HL-60 (cell line): ENCODE measurements at regions not wholly inside any gene's neighbourhood (a gene's known extent, or its start where the extent isn't known, plus 50 kb on each side); places are given as distances from the start of the nearest gene placed in this dataset.

Experiments
- DNase-seq, 2 experiments: peaks; one replicate each; pipeline ENCODE4 v3.0.0-alpha.2; 2010 to 2020; ENCODE audit warnings: low read depth in 1 of 2, low spot score in 1 of 2
- H3K27ac ChIP-seq: fragments of 250-450 bp; sonication (Bioruptor Pico); replicated peaks from 2 replicates; pipeline ENCODE4 v1.5.1; 2020; ENCODE audit warnings: mild to moderate bottlenecking, moderate library complexity
- H3K27me3 ChIP-seq: fragments of 250-450 bp; sonication (Bioruptor Pico); 2 replicates; pipeline ENCODE4 v1.5.1; 2021; ENCODE audit warnings: mild to moderate bottlenecking, moderate library complexity; ENCODE audit not compliant: insufficient read depth, poor library complexity, severe bottlenecking
- H3K4me3 ChIP-seq: replicated peaks from 2 replicates; pipeline ENCODE4 v1.5.1; 2011; ENCODE audit warnings: mild to moderate bottlenecking, control low read depth, low read length; ENCODE audit not compliant: insufficient read depth
- CTCF ChIP-seq: IDR thresholded peaks from one replicate; pipeline ENCODE4 v1.5.1; 2011; ENCODE audit warnings: low read length, control low read depth, inconsistent platforms; ENCODE audit not compliant: insufficient read depth
- GABPA ChIP-seq: IDR thresholded peaks from 2 replicates; pipeline ENCODE4 v1.6.1; 2012; ENCODE audit warnings: low read depth
- POLR2AphosphoS5 ChIP-seq: IDR thresholded peaks from 2 replicates; pipeline ENCODE4 v1.6.1; 2012; ENCODE audit warnings: low read depth
- SPI1 ChIP-seq: IDR thresholded peaks from 2 replicates; pipeline ENCODE4 v1.6.1; 2012; ENCODE audit warnings: low read depth, mild to moderate bottlenecking, borderline replicate concordance
- TF ChIP-seq, protein P1 (sequence below): IDR thresholded peaks from 2 replicates; pipeline ENCODE4 v1.6.1; 2012; ENCODE audit warnings: low read depth; ENCODE audit not compliant: insufficient replicate concordance

DNA sequence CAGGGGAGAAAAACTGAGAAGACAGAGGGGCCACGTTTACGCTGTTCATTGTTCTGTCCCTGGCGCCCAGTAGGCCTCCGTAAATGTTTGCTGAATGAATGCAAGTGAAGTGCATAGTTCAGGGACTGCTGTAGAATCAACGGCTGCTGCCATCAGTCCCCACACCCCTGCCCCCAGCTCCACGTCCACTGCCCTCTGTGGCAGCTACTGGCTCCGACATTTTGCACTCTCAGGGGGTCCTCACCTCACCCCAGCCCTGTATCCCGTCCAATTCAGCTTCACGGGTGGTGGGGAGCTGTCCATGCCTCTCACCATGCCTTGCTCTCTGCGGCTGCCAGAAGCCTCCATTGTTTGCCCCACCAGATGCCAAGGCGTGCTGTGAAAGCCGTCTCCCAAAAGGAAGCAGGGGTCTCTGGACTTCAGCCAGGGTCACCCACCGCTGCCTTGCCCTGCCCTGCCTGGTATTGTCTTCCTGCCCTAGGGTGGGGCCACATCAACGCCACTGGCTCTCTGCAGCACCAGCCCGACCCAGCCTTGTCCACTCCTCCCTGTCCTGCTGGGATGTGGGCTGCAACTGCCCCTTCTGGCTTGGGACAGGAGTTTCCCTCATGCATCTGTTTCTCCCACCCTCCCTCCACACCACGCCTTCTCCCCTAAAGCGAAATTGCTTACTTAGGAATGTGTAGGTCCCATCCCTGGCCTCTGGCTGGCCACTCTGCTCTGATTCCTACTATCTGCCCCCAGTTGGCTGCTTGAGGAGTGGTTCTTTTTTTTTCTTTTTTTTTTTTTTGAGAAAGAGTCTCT lies 86.0 kb downstream of the RHOB start:
- no peak for DNase-seq
- Histone ChIP-seq H3K4me3 (no peak overlapping the region), H3K27ac (no peak overlapping the region), H3K27me3 (no peaks in the 10 kb centered on the region)
- TF ChIP-seq SPI1 (no peak), POLR2AphosphoS5 (no peak), GABPA (no peak), CTCF (no peak)
- TF ChIP-seq, protein P1, sequence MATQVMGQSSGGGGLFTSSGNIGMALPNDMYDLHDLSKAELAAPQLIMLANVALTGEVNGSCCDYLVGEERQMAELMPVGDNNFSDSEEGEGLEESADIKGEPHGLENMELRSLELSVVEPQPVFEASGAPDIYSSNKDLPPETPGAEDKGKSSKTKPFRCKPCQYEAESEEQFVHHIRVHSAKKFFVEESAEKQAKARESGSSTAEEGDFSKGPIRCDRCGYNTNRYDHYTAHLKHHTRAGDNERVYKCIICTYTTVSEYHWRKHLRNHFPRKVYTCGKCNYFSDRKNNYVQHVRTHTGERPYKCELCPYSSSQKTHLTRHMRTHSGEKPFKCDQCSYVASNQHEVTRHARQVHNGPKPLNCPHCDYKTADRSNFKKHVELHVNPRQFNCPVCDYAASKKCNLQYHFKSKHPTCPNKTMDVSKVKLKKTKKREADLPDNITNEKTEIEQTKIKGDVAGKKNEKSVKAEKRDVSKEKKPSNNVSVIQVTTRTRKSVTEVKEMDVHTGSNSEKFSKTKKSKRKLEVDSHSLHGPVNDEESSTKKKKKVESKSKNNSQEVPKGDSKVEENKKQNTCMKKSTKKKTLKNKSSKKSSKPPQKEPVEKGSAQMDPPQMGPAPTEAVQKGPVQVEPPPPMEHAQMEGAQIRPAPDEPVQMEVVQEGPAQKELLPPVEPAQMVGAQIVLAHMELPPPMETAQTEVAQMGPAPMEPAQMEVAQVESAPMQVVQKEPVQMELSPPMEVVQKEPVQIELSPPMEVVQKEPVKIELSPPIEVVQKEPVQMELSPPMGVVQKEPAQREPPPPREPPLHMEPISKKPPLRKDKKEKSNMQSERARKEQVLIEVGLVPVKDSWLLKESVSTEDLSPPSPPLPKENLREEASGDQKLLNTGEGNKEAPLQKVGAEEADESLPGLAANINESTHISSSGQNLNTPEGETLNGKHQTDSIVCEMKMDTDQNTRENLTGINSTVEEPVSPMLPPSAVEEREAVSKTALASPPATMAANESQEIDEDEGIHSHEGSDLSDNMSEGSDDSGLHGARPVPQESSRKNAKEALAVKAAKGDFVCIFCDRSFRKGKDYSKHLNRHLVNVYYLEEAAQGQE: no peak

GRCh38 chr2:20533993-20534622 lies 87.2 kb downstream of the RHOB start:
- TF ChIP-seq CTCF (no peak), GABPA (no peak), SPI1 (no peak), POLR2AphosphoS5 (no peak)
- TF ChIP-seq, protein P1: no peak
- H3K4me3 ChIP-seq: no peak overlapping the region
- H3K27ac ChIP-seq: no peak overlapping the region
- DNase-seq: no peak
- H3K27me3 ChIP-seq: no peaks in the 10 kb centered on the region

DNA sequence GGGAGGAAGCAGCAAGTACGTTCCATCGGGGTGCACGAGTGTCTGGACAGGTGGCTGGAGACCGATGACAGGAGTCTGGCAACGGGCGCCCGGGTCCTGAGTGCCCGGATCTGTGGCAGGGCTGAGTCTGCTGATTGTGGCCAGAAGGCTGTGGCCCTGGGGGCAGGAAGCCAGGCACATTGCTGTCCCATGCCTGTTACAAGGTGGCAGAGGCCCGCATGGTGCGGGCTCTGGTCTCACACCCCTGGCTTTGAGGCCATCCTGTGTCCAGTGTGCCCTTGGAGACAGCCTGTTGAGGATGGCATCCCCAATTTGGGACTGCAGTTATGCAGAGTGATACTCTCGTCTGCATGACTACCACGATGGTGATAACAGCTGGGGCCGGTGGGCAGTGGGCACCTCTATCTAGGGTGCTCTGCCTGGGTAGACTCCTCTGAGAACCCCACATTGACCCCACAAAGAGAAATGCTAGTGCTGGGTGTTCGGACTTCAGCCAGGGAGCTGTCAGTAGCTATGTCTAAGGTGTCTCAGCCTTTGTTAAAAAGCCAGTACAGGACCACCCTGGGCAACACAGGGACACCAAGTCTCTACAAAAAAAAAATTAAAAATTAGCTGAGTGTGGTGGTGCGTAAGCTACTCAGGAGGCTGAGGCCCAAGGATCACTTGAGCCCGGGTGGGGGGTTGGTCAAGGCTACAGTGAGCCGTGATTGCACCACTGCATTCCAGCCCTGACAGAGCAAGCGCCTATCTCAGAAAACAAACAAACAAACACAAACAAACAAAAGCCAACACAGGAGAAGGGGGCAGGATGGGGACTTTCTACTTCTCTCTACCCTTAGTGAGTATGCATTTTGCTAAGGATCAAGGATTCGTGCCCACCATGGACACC lies 88.3 kb downstream of the RHOB start:
- no peak overlapping the region for H3K4me3 ChIP-seq
- TF ChIP-seq, protein P1: no peak
- no peak for DNase-seq
- H3K27ac ChIP-seq: no peak overlapping the region
- no peaks in the 10 kb centered on the region for H3K27me3 ChIP-seq
